ENCODE measurements at regions not wholly inside any gene's neighbourhood (a gene's known extent, or its start where the extent isn't known, plus 50 kb on each side); places are given as distances from the start of the nearest gene placed in this dataset.

DNA sequence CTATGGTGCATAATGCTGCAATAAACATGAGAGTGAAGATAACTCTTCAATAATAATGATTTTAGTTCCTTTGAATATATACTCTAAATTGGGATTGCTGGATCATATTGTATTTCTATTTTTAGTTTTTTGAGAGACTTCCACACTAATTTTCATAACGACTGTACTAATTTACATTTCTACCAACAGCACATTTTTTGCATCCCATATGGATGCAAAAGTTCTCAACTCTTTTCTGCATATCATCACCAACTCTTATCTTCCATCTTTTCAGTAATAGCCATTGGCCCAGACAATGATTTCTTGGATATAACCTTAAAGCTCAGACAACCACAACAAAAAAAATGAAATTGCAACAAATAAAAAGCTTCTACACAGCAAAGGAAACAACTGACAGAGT is 1082.4 kb downstream of the CNTNAP5 start (continued):
- TF ChIP-seq, protein P1, sequence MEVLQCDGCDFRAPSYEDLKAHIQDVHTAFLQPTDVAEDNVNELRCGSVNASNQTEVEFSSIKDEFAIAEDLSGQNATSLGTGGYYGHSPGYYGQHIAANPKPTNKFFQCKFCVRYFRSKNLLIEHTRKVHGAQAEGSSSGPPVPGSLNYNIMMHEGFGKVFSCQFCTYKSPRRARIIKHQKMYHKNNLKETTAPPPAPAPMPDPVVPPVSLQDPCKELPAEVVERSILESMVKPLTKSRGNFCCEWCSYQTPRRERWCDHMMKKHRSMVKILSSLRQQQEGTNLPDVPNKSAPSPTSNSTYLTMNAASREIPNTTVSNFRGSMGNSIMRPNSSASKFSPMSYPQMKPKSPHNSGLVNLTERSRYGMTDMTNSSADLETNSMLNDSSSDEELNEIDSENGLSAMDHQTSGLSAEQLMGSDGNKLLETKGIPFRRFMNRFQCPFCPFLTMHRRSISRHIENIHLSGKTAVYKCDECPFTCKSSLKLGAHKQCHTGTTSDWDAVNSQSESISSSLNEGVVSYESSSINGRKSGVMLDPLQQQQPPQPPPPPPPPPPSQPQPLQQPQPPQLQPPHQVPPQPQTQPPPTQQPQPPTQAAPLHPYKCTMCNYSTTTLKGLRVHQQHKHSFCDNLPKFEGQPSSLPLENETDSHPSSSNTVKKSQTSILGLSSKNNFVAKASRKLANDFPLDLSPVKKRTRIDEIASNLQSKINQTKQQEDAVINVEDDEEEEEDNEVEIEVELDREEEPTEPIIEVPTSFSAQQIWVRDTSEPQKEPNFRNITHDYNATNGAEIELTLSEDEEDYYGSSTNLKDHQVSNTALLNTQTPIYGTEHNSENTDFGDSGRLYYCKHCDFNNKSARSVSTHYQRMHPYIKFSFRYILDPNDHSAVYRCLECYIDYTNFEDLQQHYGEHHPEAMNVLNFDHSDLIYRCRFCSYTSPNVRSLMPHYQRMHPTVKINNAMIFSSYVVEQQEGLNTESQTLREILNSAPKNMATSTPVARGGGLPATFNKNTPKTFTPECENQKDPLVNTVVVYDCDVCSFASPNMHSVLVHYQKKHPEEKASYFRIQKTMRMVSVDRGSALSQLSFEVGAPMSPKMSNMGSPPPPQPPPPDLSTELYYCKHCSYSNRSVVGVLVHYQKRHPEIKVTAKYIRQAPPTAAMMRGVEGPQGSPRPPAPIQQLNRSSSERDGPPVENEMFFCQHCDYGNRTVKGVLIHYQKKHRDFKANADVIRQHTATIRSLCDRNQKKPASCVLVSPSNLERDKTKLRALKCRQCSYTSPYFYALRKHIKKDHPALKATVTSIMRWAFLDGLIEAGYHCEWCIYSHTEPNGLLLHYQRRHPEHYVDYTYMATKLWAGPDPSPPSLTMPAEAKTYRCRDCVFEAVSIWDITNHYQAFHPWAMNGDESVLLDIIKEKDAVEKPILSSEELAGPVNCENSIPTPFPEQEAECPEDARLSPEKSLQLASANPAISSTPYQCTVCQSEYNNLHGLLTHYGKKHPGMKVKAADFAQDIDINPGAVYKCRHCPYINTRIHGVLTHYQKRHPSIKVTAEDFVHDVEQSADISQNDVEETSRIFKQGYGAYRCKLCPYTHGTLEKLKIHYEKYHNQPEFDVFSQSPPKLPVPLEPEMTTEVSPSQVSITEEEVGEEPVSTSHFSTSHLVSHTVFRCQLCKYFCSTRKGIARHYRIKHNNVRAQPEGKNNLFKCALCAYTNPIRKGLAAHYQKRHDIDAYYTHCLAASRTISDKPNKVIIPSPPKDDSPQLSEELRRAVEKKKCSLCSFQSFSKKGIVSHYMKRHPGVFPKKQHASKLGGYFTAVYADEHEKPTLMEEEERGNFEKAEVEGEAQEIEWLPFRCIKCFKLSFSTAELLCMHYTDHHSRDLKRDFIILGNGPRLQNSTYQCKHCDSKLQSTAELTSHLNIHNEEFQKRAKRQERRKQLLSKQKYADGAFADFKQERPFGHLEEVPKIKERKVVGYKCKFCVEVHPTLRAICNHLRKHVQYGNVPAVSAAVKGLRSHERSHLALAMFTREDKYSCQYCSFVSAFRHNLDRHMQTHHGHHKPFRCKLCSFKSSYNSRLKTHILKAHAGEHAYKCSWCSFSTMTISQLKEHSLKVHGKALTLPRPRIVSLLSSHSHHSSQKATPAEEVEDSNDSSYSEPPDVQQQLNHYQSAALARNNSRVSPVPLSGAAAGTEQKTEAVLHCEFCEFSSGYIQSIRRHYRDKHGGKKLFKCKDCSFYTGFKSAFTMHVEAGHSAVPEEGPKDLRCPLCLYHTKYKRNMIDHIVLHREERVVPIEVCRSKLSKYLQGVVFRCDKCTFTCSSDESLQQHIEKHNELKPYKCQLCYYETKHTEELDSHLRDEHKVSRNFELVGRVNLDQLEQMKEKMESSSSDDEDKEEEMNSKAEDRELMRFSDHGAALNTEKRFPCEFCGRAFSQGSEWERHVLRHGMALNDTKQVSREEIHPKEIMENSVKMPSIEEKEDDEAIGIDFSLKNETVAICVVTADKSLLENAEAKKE (CRISPR knock-in tag; IDR thresholded peaks at IDR 0.05): no peak
- TF ChIP-seq, protein P2, sequence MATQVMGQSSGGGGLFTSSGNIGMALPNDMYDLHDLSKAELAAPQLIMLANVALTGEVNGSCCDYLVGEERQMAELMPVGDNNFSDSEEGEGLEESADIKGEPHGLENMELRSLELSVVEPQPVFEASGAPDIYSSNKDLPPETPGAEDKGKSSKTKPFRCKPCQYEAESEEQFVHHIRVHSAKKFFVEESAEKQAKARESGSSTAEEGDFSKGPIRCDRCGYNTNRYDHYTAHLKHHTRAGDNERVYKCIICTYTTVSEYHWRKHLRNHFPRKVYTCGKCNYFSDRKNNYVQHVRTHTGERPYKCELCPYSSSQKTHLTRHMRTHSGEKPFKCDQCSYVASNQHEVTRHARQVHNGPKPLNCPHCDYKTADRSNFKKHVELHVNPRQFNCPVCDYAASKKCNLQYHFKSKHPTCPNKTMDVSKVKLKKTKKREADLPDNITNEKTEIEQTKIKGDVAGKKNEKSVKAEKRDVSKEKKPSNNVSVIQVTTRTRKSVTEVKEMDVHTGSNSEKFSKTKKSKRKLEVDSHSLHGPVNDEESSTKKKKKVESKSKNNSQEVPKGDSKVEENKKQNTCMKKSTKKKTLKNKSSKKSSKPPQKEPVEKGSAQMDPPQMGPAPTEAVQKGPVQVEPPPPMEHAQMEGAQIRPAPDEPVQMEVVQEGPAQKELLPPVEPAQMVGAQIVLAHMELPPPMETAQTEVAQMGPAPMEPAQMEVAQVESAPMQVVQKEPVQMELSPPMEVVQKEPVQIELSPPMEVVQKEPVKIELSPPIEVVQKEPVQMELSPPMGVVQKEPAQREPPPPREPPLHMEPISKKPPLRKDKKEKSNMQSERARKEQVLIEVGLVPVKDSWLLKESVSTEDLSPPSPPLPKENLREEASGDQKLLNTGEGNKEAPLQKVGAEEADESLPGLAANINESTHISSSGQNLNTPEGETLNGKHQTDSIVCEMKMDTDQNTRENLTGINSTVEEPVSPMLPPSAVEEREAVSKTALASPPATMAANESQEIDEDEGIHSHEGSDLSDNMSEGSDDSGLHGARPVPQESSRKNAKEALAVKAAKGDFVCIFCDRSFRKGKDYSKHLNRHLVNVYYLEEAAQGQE (IDR thresholded peaks at IDR 0.05; ENCODE audit: unreplicated experiment): no peak
- TF ChIP-seq STAT1 (IDR thresholded peaks at IDR 0.05; ENCODE audit: unreplicated experiment) (no peak), NANOG (IDR thresholded peaks at IDR 0.05; ENCODE audit: borderline replicate concordance) (no peak), CREB1 (CRISPR knock-in tag; IDR thresholded peaks at IDR 0.05; ENCODE audit: low read depth) (no peak), ZNF114 (CRISPR knock-in tag; IDR thresholded peaks at IDR 0.05) (no peak), EZH2phosphoT487 (IDR thresholded peaks at IDR 0.05; ENCODE audit: unreplicated experiment) (no peak), JUNB (IDR thresholded peaks at IDR 0.05; ENCODE audit: unreplicated experiment) (no peak)
